Putamen (tissue), 1 donor: ENCODE measurements at regions not wholly inside any gene's neighbourhood (a gene's known extent, or its start where the extent isn't known, plus 50 kb on each side); places are given as distances from the start of the nearest gene placed in this dataset.

Experiments used
- DNase-seq: peaks from one replicate; pipeline ENCODE4 v3.0.0-alpha.2; 2016; ENCODE audit warnings: low spot score

DNA sequence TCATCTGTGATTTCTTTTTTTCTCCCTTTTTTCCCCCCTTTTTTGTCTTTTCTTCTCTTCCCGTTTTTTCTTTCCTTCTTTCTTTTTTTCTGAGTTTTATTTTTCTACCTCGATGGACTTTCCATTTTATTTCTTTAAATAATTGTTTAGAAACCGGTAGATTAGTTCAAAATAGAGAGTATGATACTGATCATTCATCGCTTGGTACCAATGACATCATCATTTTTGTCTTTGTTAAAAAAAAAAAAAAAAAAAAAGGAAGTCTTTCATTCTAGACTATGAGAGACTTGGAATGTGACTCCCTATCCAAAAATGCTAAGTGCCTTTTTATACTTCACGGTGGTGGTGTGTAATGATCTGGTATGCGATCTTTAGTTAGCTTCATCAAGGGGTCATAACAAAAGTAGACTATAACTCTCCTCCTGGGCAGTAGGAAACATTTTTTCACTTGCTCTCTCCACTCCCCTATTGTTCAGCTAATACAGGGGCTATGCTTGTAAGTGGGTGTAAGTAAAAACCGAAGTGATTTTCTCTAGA lies 1517.5 kb upstream of the ZEB2 start:
- no peak for DNase-seq

DNA sequence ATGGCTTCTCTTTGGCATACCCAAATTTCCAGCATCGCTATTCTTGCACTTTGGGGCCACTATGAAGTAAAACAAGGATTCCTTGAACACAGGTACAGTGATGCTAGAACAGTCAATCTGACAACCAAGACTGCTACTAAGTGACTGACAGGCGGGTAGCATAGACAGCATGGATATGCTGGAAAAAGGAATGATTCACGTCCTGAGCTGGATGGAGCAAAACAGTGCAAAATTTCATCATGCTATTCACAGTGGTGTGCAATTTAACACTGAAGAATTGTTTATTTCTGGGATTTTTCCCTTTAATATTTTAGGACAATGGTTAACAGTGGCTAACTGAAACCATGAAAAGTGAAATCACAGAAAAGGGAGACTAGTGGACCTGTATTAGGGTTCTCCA lies 1511.2 kb upstream of the ZEB2 start:
- no peak for DNase-seq

DNA sequence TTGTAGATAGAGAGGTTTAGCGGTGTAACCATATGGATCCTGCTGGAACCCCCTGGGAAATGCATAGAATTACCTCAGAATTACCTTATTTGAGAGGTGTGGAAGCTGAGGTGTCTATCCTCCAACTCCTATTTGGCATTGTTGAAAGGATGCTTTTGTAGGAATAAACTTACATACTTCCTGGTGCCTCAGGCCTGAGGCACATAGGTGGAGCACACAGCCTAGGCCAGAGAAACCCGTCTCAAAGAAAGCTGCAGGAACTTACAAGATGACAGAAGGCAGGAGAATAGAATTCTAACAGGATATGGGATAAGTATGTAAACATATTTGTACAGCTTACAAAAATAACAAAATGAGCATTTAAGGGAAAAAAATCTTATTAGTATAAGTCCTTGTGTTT lies 1507.2 kb upstream of the ZEB2 start:
- no peak for DNase-seq

GRCh38 chr2:146025519-146025918 lies 1505.6 kb upstream of the ZEB2 start:
- no peak for DNase-seq

DNA sequence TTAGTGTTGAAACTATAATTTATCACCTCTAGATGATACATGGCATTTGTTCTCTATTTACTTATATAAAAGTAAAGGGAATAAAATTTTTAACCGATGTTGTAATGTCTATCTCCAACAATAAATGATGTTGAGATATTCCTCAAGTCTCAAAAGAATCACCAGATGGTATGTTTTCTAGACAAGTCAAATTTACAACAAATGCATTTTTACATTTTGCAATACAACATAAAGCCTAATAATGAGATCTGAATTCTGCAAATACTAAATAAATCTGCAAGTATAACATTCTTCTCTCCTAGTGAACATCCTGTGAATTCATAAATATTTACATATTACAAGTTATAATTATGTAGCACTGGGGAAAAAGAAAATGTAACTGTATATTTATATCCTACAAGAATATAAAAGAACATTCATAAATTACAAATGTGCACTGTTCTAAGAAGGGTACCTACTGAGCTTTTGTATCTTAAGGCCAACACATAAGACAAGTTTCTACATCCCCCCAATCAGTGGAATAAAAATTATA lies 1504.4 kb upstream of the ZEB2 start:
- DNase-seq, result no peak

DNA sequence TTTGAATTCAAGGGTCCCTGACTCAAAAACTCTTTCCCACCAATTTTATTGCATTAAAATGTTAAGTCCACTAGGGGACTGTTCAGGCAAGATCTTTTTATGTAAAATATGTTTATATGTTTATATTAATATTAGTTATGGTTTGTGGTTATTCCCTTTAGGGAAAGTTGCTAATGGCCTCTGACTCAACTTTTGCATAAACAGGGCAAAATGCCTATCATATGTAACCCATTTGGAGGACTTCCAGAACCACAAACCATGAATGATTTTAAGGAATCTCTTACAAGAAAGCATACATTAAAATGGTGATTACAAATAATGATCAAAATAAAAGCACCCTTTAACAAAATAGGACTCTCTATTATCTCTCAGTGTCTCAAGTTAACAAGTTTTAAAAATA lies 1484.5 kb upstream of the ZEB2 start:
- no peak for DNase-seq

GRCh38 chr2:146003337-146003736 lies 1483.4 kb upstream of the ZEB2 start:
- no peak for DNase-seq

GRCh38 chr2:145994910-145995309 lies 1475.0 kb upstream of the ZEB2 start:
- DNase-seq, result no peak

DNA sequence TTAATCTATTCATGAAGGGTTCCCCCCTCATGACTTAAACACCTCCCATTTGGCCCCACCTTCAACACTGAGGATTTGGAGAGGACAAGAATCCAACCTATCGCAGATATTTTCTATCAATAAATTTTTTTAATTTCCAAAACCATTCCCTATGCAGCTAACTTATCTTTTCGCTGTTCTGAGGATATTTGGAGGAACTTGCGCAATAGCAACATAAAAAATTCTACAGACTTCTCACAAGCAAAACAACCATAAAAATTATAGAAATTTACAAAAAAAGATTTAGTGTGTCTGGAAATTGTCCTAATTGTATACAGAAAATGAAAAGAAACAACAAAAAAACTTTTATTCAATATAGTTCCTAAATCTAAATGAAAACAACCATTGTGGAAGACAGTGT lies 1472.7 kb upstream of the ZEB2 start:
- no peak for DNase-seq

DNA sequence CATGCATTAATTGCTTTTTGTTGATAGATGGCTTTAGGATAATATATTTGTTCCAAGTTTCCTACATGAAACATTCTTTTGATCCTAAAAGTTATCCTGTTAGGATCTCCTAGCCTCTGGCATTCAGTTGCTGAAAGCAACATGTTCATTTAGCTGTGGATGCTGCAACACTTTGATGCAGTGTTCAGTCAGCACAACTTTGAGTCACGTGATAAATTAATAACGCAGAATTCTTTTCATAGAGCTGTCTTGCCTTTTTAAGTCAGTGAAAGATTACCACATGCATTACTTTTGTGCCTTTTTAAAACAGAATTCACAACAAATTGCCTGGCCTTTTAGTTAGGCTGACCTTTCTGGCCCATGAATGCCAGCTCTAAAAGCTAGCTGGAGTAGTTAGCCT lies 1467.9 kb upstream of the ZEB2 start:
- DNase-seq, result no peak

DNA sequence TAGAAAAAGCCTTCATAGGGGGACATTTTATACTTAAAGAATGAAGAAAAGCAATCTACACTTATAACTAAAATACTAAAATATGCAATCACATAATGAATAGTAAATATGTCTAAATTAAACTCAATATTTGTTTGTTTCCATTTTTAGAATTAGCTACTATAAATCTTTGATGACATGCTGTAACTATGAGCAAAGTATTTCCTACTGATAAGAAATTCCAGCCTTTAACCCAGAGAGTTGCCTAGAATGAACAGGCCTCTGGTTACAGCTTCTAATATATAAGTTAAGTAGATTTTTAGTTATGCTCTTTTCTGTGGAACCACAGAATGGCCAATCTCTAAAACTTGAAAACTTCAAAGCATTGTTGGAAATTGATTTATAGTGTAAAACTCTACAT lies 1465.6 kb upstream of the ZEB2 start:
- no peak for DNase-seq

DNA sequence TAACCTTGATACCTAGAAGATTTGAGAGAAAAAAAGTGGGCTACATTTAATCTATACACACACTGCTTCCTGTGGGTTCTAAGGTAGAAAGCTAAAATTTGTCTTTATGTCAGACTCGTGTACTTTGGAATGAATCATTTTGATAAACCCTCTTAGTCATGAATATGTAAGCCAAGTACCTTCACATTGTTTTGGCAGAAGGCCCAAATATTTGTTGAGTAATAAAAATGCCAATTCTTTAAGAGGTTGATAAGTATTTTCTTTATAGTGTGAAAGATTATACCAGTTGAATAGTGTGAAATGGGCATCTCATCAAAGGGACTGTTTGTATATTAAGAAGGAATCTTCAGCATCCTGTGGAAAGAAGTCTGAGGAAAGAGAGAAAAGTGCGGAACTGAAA lies 1464.7 kb upstream of the ZEB2 start:
- DNase-seq, result no peak

- no peak for DNase-seq
Observed at GRCh38 chr2:145980318-145980717, 1460.4 kb upstream of the ZEB2 start.

DNA sequence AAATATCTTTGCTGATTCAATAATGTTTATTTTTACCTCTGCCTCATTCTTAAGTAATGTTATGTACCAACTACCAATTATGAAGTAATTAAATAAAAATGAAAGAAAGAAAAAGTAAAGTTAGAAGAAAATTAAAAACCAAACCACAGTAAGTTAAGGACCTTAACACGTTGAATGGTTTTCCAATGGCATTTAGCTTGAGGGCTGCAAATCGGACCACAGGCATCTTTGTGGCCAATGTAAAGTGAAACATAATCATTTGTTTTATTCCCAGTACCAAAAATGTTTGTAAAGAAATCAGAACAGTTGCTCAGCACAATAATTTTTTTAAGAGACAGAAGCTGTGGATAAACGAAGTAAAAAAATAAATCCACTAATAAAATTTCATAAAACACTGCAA lies 1455.5 kb upstream of the ZEB2 start:
- DNase-seq, result no peak

DNA sequence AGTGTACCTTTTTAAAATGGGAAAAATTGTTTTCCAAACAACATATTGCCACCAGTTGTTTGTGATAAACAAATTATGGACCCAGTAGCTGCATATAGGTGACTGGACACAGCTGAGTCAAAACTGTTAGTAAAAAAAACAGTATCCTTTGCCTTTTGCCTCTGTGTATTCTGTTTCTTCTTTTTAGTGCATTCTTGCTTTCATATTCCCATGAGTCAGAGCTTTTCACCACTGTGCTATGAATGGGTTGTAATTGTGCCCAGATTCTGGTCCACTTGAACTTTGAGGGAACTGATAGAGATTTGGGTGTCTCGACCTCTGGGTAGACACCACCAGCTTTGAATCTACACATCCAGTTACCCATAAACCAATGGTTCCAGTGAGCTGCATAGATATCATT lies 1441.9 kb upstream of the ZEB2 start:
- no peak for DNase-seq

GRCh38 chr2:145960479-145961163 lies 1440.7 kb upstream of the ZEB2 start:
- DNase-seq, result no peak

DNA sequence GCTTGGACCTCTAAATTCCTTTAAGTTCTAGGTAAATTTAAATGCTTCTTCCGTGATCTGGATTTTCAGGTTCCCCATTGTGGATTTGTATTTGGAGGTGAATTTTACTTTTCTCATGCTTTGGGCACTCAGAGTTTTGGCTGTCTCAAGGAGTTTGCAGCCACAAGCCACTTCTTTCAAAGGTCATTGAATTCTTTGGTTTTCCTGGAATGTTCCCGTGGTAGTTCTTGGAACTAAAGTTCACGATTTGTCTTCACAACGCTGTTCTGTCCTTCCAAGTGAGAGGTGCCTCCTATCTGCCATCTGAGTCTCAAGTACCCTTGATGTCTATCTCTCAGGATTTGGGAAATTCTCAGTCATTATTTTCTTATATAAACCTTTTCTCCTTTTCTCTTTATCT lies 1438.7 kb upstream of the ZEB2 start:
- DNase-seq, result no peak

DNA sequence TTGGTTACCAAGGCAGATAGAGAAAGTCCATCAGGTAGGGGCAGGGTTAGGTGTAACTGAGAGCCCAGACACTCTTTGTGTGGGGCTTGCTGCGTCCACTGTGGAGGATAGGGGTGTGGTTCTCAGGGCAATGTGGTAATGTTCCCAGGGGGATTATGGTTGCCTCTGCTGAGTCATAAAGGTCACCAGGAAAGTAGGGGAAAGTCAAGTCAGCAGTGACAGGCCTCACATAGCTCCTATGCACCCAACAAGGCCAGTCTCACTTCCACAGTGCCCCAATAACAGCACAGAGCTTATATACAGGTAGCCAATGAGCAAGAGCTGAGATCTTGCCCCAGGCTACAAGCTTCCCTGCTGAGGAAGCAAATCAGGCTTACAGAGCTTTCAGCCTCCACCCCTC lies 1438.0 kb upstream of the ZEB2 start:
- DNase-seq, result no peak

GRCh38 chr2:145939949-145940348 lies 1420.0 kb upstream of the ZEB2 start:
- no peak for DNase-seq

- no peak for DNase-seq
Observed at GRCh38 chr2:145935016-145935415, 1415.1 kb upstream of the ZEB2 start.

DNA sequence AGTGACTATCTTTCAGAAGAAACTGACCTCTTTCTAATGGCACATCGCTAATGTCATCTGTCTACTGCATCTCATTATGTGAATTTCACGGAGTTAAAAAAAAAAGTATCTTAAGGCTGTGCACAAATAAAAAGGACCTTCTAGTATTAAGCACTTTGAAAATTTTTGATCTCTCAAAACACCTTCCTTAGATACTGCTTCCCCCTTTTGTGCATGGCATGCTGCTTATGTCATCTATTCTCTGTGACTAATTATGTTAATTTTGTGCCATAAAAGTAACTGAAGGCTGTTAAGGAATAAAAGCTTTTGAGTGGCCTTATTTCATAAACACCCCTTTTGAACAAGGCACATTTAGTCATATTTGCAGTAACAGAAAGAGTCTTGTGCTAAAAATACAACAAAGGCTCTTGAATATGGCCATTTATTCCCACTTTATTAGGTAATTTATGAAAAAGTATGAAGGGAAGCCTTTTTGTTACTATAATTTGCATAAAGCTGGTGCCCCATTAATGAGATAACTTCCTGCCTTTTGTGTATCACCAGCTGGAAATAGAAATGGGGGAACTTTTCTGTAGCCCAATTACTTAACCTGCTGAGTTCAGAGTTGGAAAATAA lies 1412.0 kb upstream of the ZEB2 start:
- DNase-seq, result no peak

DNA sequence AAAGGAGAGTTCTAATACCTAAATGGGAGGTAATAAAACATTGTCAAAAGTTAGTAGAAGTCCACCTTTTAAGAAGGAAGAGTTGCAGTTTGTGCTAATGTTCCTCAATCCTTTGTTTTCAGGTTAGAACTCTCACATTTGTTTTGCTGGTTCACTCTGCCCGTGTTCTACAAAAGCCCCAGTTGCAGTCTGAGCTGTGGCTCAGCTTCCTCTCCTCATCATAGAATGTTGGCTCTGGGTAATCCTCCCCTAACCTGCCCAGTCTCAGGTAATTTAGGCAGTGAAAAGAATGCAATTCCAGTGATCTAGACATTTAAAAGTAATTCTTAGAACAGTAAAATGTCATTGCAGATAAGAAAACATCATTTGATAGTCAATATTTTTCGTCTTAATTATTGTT lies 1410.4 kb upstream of the ZEB2 start:
- DNase-seq, result no peak

DNA sequence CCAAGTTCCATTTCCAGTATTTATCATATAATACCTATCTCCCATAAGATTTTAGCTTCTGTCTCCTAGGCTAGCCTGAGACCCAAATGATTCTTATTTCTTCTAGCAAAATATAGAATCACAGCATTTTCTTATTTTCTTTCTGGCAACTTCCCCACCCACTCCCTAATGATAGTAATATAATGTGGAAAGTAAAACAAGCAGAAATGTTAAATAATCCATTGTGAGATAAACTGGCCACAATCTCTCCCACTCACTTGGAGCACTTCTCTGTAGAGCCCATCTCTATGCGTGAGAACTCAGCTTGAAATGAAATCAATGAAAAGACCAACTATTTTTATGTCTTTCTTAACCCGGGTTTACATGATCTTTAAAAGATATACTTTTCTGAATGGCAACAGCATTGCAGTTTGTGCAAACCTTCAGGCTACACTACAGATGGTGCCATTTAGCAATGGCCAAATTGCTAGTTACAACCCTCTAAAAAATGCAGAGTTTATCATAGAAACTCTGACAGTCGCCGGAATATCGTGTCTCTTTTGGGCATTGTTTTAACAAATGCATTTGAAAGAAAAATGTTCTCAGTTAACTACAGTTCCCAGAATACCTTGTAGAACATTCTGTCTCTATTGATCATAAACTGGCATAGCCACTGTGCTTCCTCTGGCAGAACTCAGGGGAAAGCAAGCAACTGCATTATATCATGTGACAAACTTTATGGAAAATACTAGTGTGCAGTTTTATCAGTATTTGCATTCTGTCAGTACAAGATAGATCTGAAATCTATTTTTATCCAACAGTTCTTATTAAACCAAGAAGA lies 1407.4 kb upstream of the ZEB2 start:
- DNase-seq, result no peak
